ENCODE measurements at regions not wholly inside any gene's neighbourhood (a gene's known extent, or its start where the extent isn't known, plus 50 kb on each side); places are given as distances from the start of the nearest gene placed in this dataset.
A peak's percentile ranks its signal among the peaks of the same experiment; 100 is the strongest.

- peaks cover 8% of the 10 kb centered on the region for H3K9me3 Mint-ChIP-seq
- H3K36me3 Mint-ChIP-seq, result no peaks in the 10 kb centered on the region
- H3K4me1 Mint-ChIP-seq, result peaks cover 6% of the 10 kb centered on the region
- no peak overlapping the region for H3K4me3 Mint-ChIP-seq
- TF ChIP-seq CTCF (IDR thresholded peaks at IDR 0.05; ENCODE audit: unreplicated experiment), result no peak
- DNase-seq (ENCODE audit: low spot score in 2 of 2, unreplicated experiment in 2 of 2), result no peak
- H3K27me3 Mint-ChIP-seq (ENCODE audit: low read depth), result peaks cover 4% of the 10 kb centered on the region
- H3K27ac Mint-ChIP-seq, result no peak overlapping the region
These were observed 201.2 kb downstream of the COPRS start for GRCh38 chr17:31657876-31658275.

- Mint-ChIP-seq H3K36me3 (no peaks in the 10 kb centered on the region), H3K9me3 (no peaks in the 10 kb centered on the region), H3K27ac (no peak overlapping the region), H3K27me3 (ENCODE audit: low read depth) (peaks cover 5% of the 10 kb centered on the region), H3K4me3 (no peak overlapping the region), H3K4me1 (peaks cover 6% of the 10 kb centered on the region)
- no peak for DNase-seq (ENCODE audit: low spot score in 2 of 2, unreplicated experiment in 2 of 2)
- TF ChIP-seq CTCF (IDR thresholded peaks at IDR 0.05; ENCODE audit: unreplicated experiment), result no peak
These were observed 204.1 kb downstream of the COPRS start for GRCh38 chr17:31654936-31655335.

- peaks cover 6% of the 10 kb centered on the region for H3K4me1 Mint-ChIP-seq
- no peak for TF ChIP-seq CTCF (IDR thresholded peaks at IDR 0.05; ENCODE audit: unreplicated experiment)
- H3K27me3 Mint-ChIP-seq (ENCODE audit: low read depth), result peaks cover 5% of the 10 kb centered on the region
These were observed 205.4 kb downstream of the COPRS start for GRCh38 chr17:31653691-31654090.

GRCh38 chr17:31650756-31651520 lies 208.1 kb downstream of the COPRS start:
- Mint-ChIP-seq H3K27ac (no peak overlapping the region), H3K4me1 (peaks cover 6% of the 10 kb centered on the region), H3K27me3 (ENCODE audit: low read depth) (peaks cover 3% of the 10 kb centered on the region), H3K9me3 (peaks cover 16% of the 10 kb centered on the region), H3K36me3 (no peaks in the 10 kb centered on the region), H3K4me3 (no peak overlapping the region)
- DNase-seq (ENCODE audit: low spot score in 2 of 2, unreplicated experiment in 2 of 2), result no peak
- TF ChIP-seq CTCF (IDR thresholded peaks at IDR 0.05; ENCODE audit: unreplicated experiment), result no peak

More at GRCh38 chr17:31653691-31654090, 205.4 kb downstream of the COPRS start:
- Mint-ChIP-seq H3K9me3 (no peaks in the 10 kb centered on the region), H3K36me3 (no peaks in the 10 kb centered on the region), H3K4me3 (no peak overlapping the region), H3K27ac (peak overlapping the region; percentile 17)
- DNase-seq (ENCODE audit: low spot score in 2 of 2, unreplicated experiment in 2 of 2), result no peak

- DNase-seq (ENCODE audit: low spot score in 2 of 2, unreplicated experiment in 2 of 2), result no peak
- Mint-ChIP-seq H3K36me3 (no peaks in the 10 kb centered on the region), H3K4me1 (peaks cover 6% of the 10 kb centered on the region), H3K4me3 (no peak overlapping the region), H3K27ac (no peak overlapping the region), H3K27me3 (ENCODE audit: low read depth) (peaks cover 3% of the 10 kb centered on the region), H3K9me3 (peaks cover 28% of the 10 kb centered on the region)
- TF ChIP-seq CTCF (IDR thresholded peaks at IDR 0.05; ENCODE audit: unreplicated experiment), result no peak
These were observed 209.7 kb downstream of the COPRS start for GRCh38 chr17:31649302-31649701.
